ENCODE measurements at regions not wholly inside any gene's neighbourhood (a gene's known extent, or its start where the extent isn't known, plus 50 kb on each side); places are given as distances from the start of the nearest gene placed in this dataset.

DNA sequence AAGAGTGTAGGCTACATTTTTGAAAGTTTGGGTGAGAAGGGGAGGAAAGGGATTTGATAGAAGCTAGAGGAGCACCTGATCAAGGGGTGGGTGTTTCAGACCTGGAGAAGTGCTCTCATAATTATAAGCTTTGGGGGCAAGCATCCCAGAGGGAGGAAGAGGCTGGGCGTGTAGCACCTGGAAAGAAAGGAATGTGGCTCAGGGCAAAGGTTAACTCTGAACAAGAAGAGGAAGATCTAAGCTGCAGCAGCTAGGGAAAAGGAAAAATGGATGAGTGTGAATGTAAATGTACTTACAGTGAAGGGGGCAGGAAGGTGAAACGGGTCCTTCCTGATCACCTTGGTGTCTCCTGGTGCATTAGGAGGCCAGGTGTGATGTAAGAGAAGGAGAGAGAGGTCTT is 49.8 kb upstream of the ANKRD55 start:
- ATAC-seq (no peak), FAIRE-seq (no peak), DNase-seq (no peak)
- no peaks in the 10 kb centered on the region for H3K27me3 ChIP-seq
- no peak overlapping the region for H3K4me3 ChIP-seq
- no peaks in the 10 kb centered on the region for H3K36me3 ChIP-seq
- H3K9me3 ChIP-seq, result no peaks in the 10 kb centered on the region
- intact Hi-C loops (cut with DNase I), result no loop called here
- H3K4me1 ChIP-seq, result peaks cover 8 to 10% (median 10%) of the 10 kb centered on the region in 3 donors
- no peak overlapping the region for H3K27ac ChIP-seq
- 51 to 58% methylated on average over 2 of the region's 2 CpGs for WGBS, 2 donors
- TF ChIP-seq, protein P1, sequence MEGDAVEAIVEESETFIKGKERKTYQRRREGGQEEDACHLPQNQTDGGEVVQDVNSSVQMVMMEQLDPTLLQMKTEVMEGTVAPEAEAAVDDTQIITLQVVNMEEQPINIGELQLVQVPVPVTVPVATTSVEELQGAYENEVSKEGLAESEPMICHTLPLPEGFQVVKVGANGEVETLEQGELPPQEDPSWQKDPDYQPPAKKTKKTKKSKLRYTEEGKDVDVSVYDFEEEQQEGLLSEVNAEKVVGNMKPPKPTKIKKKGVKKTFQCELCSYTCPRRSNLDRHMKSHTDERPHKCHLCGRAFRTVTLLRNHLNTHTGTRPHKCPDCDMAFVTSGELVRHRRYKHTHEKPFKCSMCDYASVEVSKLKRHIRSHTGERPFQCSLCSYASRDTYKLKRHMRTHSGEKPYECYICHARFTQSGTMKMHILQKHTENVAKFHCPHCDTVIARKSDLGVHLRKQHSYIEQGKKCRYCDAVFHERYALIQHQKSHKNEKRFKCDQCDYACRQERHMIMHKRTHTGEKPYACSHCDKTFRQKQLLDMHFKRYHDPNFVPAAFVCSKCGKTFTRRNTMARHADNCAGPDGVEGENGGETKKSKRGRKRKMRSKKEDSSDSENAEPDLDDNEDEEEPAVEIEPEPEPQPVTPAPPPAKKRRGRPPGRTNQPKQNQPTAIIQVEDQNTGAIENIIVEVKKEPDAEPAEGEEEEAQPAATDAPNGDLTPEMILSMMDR (IDR thresholded peaks at IDR 0.05), result no peak
